ENCODE measurements at regions not wholly inside any gene's neighbourhood (a gene's known extent, or its start where the extent isn't known, plus 50 kb on each side); places are given as distances from the start of the nearest gene placed in this dataset.

GRCh38 chr4:34767407-34767806, 1476.9 kb downstream of the ARAP2 start:
- TF ChIP-seq CTCF (conservative IDR thresholded peaks at IDR 0.05; ENCODE audit: low read length) (no peak), EZH2phosphoT487 (IDR thresholded peaks at IDR 0.05; ENCODE audit: borderline replicate concordance, low read depth, low read length) (no peak)
